ENCODE measurements at regions not wholly inside any gene's neighbourhood (a gene's known extent, or its start where the extent isn't known, plus 50 kb on each side); places are given as distances from the start of the nearest gene placed in this dataset.

DNA sequence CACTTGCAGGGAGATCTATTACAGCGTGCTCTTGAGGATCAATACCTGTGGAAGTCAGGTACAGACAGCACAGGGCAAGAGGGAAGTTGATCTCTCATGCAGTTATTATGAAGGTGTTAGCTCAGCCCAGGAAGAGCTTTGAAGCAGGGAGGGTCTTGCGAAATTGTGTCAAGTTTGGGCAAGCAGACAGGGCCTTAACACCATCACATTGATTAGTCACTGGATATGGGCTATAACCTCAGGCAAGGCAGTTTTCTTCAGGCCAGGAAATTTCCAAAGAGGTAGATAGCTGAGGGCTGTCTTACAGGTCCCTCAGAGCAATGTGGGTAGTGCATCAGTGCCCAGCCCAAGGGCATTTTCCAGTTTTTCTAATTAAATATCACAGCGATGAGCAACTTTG is 643.8 kb downstream of the DHX35 start:
- Histone ChIP-seq H3K36me3 (replicated peaks in 1 of 2; ENCODE audit: control insufficient read depth in 2 of 2, insufficient read depth in 2 of 2, low read length in 2 of 2) (no peaks in the 10 kb centered on the region), H3K23ac (ENCODE audit: low read depth, low read length, poor library complexity) (no peak overlapping the region), H3K14ac (ENCODE audit: low read length) (no peak overlapping the region), H2AK5ac (ENCODE audit: low read depth, low read length) (no peak overlapping the region), H3K9me3 (replicated peaks in 1 of 2; ENCODE audit: control insufficient read depth in 2 of 2, insufficient read depth in 1 of 2, low read depth in 1 of 2, low read length in 2 of 2) (no peaks in the 10 kb centered on the region), H2BK120ac (ENCODE audit: low read depth, low read length) (no peak overlapping the region), H3K27ac (replicated peaks; ENCODE audit: low read length) (no peak overlapping the region), H3K9ac (ENCODE audit: low read depth, low read length, poor library complexity) (no peak overlapping the region), H2BK12ac (ENCODE audit: low read length) (no peak overlapping the region), H3K27me3 (ENCODE audit: control insufficient read depth in 3 of 3, insufficient read depth in 3 of 3, low read depth in 1 of 3, low read length in 3 of 3) (no peaks in the 10 kb centered on the region), H3K18ac (ENCODE audit: low read length) (no peak overlapping the region), H2BK15ac (ENCODE audit: low read length) (no peak overlapping the region), H3K4ac (ENCODE audit: low read length) (no peak overlapping the region), H3K79me1 (ENCODE audit: low read depth, low read length) (no peaks in the 10 kb centered on the region), H3K4me1 (ENCODE audit: control insufficient read depth in 2 of 2, insufficient read depth in 1 of 2, low read depth in 1 of 2, low read length in 2 of 2) (peaks cover 0 to 2% of the 10 kb centered on the region in 2 donors), H4K91ac (ENCODE audit: low read depth, low read length, poor library complexity) (no peak overlapping the region), H3K4me2 (ENCODE audit: insufficient read depth, low read length, poor library complexity, severe bottlenecking) (no peak overlapping the region), H3K4me3 (ENCODE audit: low read length in 2 of 2) (no peak overlapping the region), H2BK5ac (ENCODE audit: low read length) (no peak overlapping the region), H2AFZ (ENCODE audit: low read length) (no peak overlapping the region), H4K8ac (ENCODE audit: low read depth, low read length) (no peak overlapping the region)
- no peak for DNase-seq (ENCODE audit: low spot score)
- no CpG with 5 or more reads among the region's 3 CpGs for WGBS, 2 donors (ENCODE audit: extremely low coverage in 2 of 2, insufficient read length in 2 of 2, insufficient replicate concordance in 1 of 2)

DNA sequence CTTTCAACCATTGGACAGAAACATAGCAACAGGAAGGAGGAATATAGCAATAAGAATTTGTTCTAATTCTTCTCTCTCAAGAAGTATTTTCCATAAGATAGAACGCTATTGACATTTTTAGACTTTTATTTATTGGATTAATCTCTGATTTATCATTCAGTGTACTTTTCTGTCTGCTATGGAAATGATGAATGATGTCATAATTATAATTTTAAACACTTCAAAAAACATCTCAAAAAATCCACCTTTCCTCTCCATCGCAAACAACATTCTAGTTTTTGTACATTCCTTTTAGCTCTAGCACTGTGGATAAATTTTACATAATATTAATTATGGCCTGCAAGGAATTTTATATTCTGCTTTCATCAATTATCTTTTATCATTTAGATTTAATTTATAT is 643.2 kb downstream of the DHX35 start:
- Histone ChIP-seq H3K4me2 (ENCODE audit: insufficient read depth, low read length, poor library complexity, severe bottlenecking) (no peak overlapping the region), H3K9me3 (replicated peaks in 1 of 2; ENCODE audit: control insufficient read depth in 2 of 2, insufficient read depth in 1 of 2, low read depth in 1 of 2, low read length in 2 of 2) (no peaks in the 10 kb centered on the region), H3K18ac (ENCODE audit: low read length) (no peak overlapping the region), H3K14ac (ENCODE audit: low read length) (no peak overlapping the region), H2AK5ac (ENCODE audit: low read depth, low read length) (no peak overlapping the region), H4K91ac (ENCODE audit: low read depth, low read length, poor library complexity) (no peak overlapping the region), H3K4ac (ENCODE audit: low read length) (no peak overlapping the region), H3K4me3 (ENCODE audit: low read length in 2 of 2) (no peak overlapping the region), H3K79me1 (ENCODE audit: low read depth, low read length) (no peaks in the 10 kb centered on the region), H3K27ac (replicated peaks; ENCODE audit: low read length) (no peak overlapping the region), H3K4me1 (ENCODE audit: control insufficient read depth in 2 of 2, insufficient read depth in 1 of 2, low read depth in 1 of 2, low read length in 2 of 2) (peaks cover 0 to 2% of the 10 kb centered on the region in 2 donors), H3K36me3 (replicated peaks in 1 of 2; ENCODE audit: control insufficient read depth in 2 of 2, insufficient read depth in 2 of 2, low read length in 2 of 2) (no peaks in the 10 kb centered on the region), H4K8ac (ENCODE audit: low read depth, low read length) (no peak overlapping the region), H3K27me3 (ENCODE audit: control insufficient read depth in 3 of 3, insufficient read depth in 3 of 3, low read depth in 1 of 3, low read length in 3 of 3) (no peaks in the 10 kb centered on the region), H2BK5ac (ENCODE audit: low read length) (no peak overlapping the region), H2BK120ac (ENCODE audit: low read depth, low read length) (no peak overlapping the region), H2AFZ (ENCODE audit: low read length) (no peak overlapping the region), H3K23ac (ENCODE audit: low read depth, low read length, poor library complexity) (no peak overlapping the region), H2BK15ac (ENCODE audit: low read length) (no peak overlapping the region), H2BK12ac (ENCODE audit: low read length) (no peak overlapping the region), H3K9ac (ENCODE audit: low read depth, low read length, poor library complexity) (no peak overlapping the region)
- DNase-seq (ENCODE audit: low spot score) = no peak
- no CpG with 5 or more reads among the region's 2 CpGs for WGBS, 2 donors (ENCODE audit: extremely low coverage in 2 of 2, insufficient read length in 2 of 2, insufficient replicate concordance in 1 of 2)

- Histone ChIP-seq H3K23ac (ENCODE audit: low read depth, low read length, poor library complexity) (no peak overlapping the region), H3K4me2 (ENCODE audit: insufficient read depth, low read length, poor library complexity, severe bottlenecking) (no peak overlapping the region), H3K79me1 (ENCODE audit: low read depth, low read length) (no peaks in the 10 kb centered on the region), H4K91ac (ENCODE audit: low read depth, low read length, poor library complexity) (no peak overlapping the region), H2BK15ac (ENCODE audit: low read length) (no peak overlapping the region), H3K36me3 (replicated peaks in 1 of 2; ENCODE audit: control insufficient read depth in 2 of 2, insufficient read depth in 2 of 2, low read length in 2 of 2) (no peaks in the 10 kb centered on the region), H3K4me1 (ENCODE audit: control insufficient read depth in 2 of 2, insufficient read depth in 1 of 2, low read depth in 1 of 2, low read length in 2 of 2) (peaks cover 0 to 2% of the 10 kb centered on the region in 2 donors), H3K4ac (ENCODE audit: low read length) (no peak overlapping the region), H3K27ac (replicated peaks; ENCODE audit: low read length) (no peak overlapping the region), H2AK5ac (ENCODE audit: low read depth, low read length) (no peak overlapping the region), H3K9me3 (replicated peaks in 1 of 2; ENCODE audit: control insufficient read depth in 2 of 2, insufficient read depth in 1 of 2, low read depth in 1 of 2, low read length in 2 of 2) (no peaks in the 10 kb centered on the region), H3K4me3 (ENCODE audit: low read length in 2 of 2) (no peak overlapping the region), H2BK120ac (ENCODE audit: low read depth, low read length) (no peak overlapping the region), H3K18ac (ENCODE audit: low read length) (no peak overlapping the region), H2AFZ (ENCODE audit: low read length) (no peak overlapping the region), H3K9ac (ENCODE audit: low read depth, low read length, poor library complexity) (no peak overlapping the region), H2BK12ac (ENCODE audit: low read length) (no peak overlapping the region), H3K27me3 (ENCODE audit: control insufficient read depth in 3 of 3, insufficient read depth in 3 of 3, low read depth in 1 of 3, low read length in 3 of 3) (no peaks in the 10 kb centered on the region), H2BK5ac (ENCODE audit: low read length) (no peak overlapping the region), H4K8ac (ENCODE audit: low read depth, low read length) (no peak overlapping the region), H3K14ac (ENCODE audit: low read length) (no peak overlapping the region)
- WGBS, 2 donors (ENCODE audit: extremely low coverage in 2 of 2, insufficient read length in 2 of 2, insufficient replicate concordance in 1 of 2) = no CpG with 5 or more reads among the region's 7 CpGs
- no peak for DNase-seq (ENCODE audit: low spot score)
Observed at GRCh38 chr20:39603219-39603618, 641.1 kb downstream of the DHX35 start.

- Histone ChIP-seq H3K23ac (ENCODE audit: low read depth, low read length, poor library complexity) (no peak overlapping the region), H3K4ac (ENCODE audit: low read length) (no peak overlapping the region), H2BK120ac (ENCODE audit: low read depth, low read length) (no peak overlapping the region), H3K27ac (replicated peaks; ENCODE audit: low read length) (no peak overlapping the region), H2AFZ (ENCODE audit: low read length) (no peak overlapping the region), H4K8ac (ENCODE audit: low read depth, low read length) (no peak overlapping the region), H3K9me3 (replicated peaks in 1 of 2; ENCODE audit: control insufficient read depth in 2 of 2, insufficient read depth in 1 of 2, low read depth in 1 of 2, low read length in 2 of 2) (no peaks in the 10 kb centered on the region), H2AK5ac (ENCODE audit: low read depth, low read length) (no peak overlapping the region), H3K36me3 (replicated peaks in 1 of 2; ENCODE audit: control insufficient read depth in 2 of 2, insufficient read depth in 2 of 2, low read length in 2 of 2) (no peaks in the 10 kb centered on the region), H2BK12ac (ENCODE audit: low read length) (no peak overlapping the region), H3K4me3 (ENCODE audit: low read length in 2 of 2) (no peak overlapping the region), H4K91ac (ENCODE audit: low read depth, low read length, poor library complexity) (no peak overlapping the region), H3K79me1 (ENCODE audit: low read depth, low read length) (no peaks in the 10 kb centered on the region), H3K14ac (ENCODE audit: low read length) (no peak overlapping the region), H3K4me1 (ENCODE audit: control insufficient read depth in 2 of 2, insufficient read depth in 1 of 2, low read depth in 1 of 2, low read length in 2 of 2) (peaks cover 0 to 2% of the 10 kb centered on the region in 2 donors), H3K9ac (ENCODE audit: low read depth, low read length, poor library complexity) (no peak overlapping the region), H2BK15ac (ENCODE audit: low read length) (no peak overlapping the region), H2BK5ac (ENCODE audit: low read length) (no peak overlapping the region), H3K27me3 (ENCODE audit: control insufficient read depth in 3 of 3, insufficient read depth in 3 of 3, low read depth in 1 of 3, low read length in 3 of 3) (no peaks in the 10 kb centered on the region), H3K18ac (ENCODE audit: low read length) (no peak overlapping the region), H3K4me2 (ENCODE audit: insufficient read depth, low read length, poor library complexity, severe bottlenecking) (no peak overlapping the region)
- WGBS, 2 donors (ENCODE audit: extremely low coverage in 2 of 2, insufficient read length in 2 of 2, insufficient replicate concordance in 1 of 2) = no CpG with 5 or more reads among the region's 2 CpGs
- DNase-seq (ENCODE audit: low spot score) = no peak
Observed at GRCh38 chr20:39602649-39603048, 640.5 kb downstream of the DHX35 start.

Measured in neuronal stem cell (in vitro differentiated cells).